AG04450 (cell line): ENCODE measurements at regions not wholly inside any gene's neighbourhood (a gene's known extent, or its start where the extent isn't known, plus 50 kb on each side); places are given as distances from the start of the nearest gene placed in this dataset.

ENCODE experiments used
- CTCF ChIA-PET: fragments of 300-600, 350-600 bp; formaldehyde crosslinking; extraction: SDS; loops from one replicate; lab custom pipeline; 2022; ENCODE audit warnings: antibody characterized with exemption, inconsistent platforms; lab: Charles Lee
- POLR2A ChIA-PET: fragments of 350-600 bp; formaldehyde crosslinking; extraction: SDS; loops from one replicate; lab custom pipeline; 2021; ENCODE audit warnings: antibody characterized with exemption, inconsistent platforms; lab: Yijun Ruan, JAX
- DNase-seq: peaks from one replicate; pipeline ENCODE4 v3.0.0-alpha.2; 2011; ENCODE audit warnings: low read depth, low spot score
- H3K27ac ChIP-seq: one replicate; pipeline ENCODE4 v1.5.1; 2012; ENCODE audit warnings: low read depth, low read length, control low read depth
- H3K27me3 ChIP-seq: one replicate; pipeline ENCODE4 v1.6.0; 2012; ENCODE audit warnings: low read length; ENCODE audit not compliant: control insufficient read depth, insufficient read depth
- H3K4me3 ChIP-seq: 2 replicates; pipeline ENCODE4 v1.5.1; 2011; ENCODE audit warnings: mild to moderate bottlenecking, low read depth, low read length, control low read depth
- H3K9me3 ChIP-seq: 2 replicates; pipeline ENCODE4 v1.5.1; 2012; ENCODE audit warnings: low read length; ENCODE audit not compliant: control insufficient read depth, insufficient read depth
- TF ChIP-seq, protein P1 (sequence below): IDR thresholded peaks from 2 replicates; pipeline ENCODE4 v1.5.1; 2011; ENCODE audit warnings: low read depth, low read length, control low read depth, inconsistent platforms

DNA sequence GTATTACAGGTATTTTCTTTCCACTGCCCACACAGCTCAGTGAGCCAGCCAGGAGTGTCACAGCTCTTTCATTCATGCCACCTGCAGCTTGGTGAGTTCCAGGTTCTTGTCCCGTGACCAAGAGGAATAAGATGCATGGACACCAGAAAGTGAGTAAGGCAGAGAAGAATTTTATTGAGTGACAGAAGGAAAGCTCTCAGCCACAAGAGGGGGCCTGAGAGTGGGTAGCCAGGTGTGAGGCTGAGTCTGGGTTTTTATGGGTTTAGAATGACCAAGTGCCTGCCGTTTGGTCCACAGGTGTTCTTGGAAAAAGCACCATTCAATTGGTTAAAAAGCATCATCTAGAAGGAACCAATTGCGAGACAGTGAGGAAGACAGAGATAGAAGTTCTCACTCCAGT, 1097.1 kb upstream of the SLC39A10 start:
- Histone ChIP-seq H3K4me3 (no peak overlapping the region), H3K9me3 (peaks cover 6% of the 10 kb centered on the region), H3K27me3 (no peaks in the 10 kb centered on the region), H3K27ac (no peak overlapping the region)
- ChIA-PET CTCF (no interaction called here), POLR2A (no interaction called here)
- TF ChIP-seq, protein P1, sequence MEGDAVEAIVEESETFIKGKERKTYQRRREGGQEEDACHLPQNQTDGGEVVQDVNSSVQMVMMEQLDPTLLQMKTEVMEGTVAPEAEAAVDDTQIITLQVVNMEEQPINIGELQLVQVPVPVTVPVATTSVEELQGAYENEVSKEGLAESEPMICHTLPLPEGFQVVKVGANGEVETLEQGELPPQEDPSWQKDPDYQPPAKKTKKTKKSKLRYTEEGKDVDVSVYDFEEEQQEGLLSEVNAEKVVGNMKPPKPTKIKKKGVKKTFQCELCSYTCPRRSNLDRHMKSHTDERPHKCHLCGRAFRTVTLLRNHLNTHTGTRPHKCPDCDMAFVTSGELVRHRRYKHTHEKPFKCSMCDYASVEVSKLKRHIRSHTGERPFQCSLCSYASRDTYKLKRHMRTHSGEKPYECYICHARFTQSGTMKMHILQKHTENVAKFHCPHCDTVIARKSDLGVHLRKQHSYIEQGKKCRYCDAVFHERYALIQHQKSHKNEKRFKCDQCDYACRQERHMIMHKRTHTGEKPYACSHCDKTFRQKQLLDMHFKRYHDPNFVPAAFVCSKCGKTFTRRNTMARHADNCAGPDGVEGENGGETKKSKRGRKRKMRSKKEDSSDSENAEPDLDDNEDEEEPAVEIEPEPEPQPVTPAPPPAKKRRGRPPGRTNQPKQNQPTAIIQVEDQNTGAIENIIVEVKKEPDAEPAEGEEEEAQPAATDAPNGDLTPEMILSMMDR, result no peak
- no peak for DNase-seq

DNA sequence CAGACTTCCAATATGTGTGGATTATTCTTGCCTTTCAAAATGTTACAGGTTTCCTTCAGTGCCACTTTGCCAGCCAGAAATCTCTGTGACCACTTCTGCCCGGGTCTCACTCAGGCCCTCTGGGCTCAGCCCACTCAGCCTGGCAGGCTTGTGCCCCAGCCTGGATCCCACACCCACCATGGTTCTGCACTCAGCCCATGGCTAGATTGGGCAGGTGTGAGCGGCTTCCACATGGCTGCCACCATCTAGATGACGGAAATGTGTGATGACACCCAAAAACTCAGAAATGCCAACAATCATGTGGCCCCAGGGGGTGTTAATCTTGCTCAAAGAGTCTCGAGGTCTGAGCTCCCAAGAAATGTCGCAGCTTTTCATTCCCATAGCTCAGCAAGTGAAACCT, 1097.5 kb upstream of the SLC39A10 start:
- ChIA-PET CTCF (no interaction called here), POLR2A (no interaction called here)
- no peak for DNase-seq

DNA sequence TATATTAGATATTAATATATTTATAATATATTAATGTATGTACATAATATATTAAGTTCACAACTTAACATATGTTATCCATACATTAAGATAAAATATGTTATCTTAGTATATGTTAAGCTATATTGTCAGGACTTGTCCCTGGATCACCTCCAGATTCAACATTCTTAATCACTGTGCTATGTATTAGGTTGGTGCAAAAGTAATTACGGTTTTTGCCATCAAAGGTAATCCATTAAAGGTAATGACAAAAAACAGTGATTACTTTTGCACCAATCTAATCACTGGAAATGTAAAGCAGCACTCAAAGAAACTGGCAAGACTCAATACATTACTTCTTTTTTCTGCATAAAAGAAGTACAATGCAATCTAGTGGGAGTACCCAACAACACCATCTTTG, 1099.0 kb upstream of the SLC39A10 start:
- H3K9me3 ChIP-seq, result peaks cover 6% of the 10 kb centered on the region
- CTCF ChIA-PET, result no interaction called here
- TF ChIP-seq, protein P1, result no peak
- no peak overlapping the region for H3K27ac ChIP-seq
- DNase-seq, result no peak
- POLR2A ChIA-PET, result no interaction called here
- no peak overlapping the region for H3K4me3 ChIP-seq
- H3K27me3 ChIP-seq, result no peaks in the 10 kb centered on the region

More for the DNA sequence above, 1097.5 kb upstream of the SLC39A10 start:
- Histone ChIP-seq H3K27me3 (no peaks in the 10 kb centered on the region), H3K9me3 (peaks cover 6% of the 10 kb centered on the region), H3K4me3 (no peak overlapping the region), H3K27ac (no peak overlapping the region)
- TF ChIP-seq, protein P1, result no peak

DNA sequence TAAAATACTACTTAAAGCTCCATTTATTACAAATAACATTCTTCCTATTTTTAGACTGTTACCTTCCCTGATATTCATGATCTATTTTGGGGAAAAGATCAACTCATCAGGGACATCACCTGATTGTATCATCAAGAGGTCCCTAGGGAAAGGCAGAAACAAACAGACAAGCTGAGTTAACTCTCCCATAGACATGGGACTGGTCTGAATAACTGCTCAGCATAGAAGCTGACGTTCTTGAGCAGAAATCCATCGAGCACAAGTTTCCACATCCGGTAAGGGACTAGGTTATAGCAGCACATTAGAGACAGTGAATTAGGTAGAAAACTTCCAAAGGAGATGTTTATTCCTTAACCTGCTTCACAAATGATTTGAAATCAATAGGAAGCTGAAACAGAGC, 1100.4 kb upstream of the SLC39A10 start:
- TF ChIP-seq, protein P1, result no peak
- H3K4me3 ChIP-seq, result no peak overlapping the region
- CTCF ChIA-PET, result no interaction called here
- H3K27me3 ChIP-seq, result no peaks in the 10 kb centered on the region
- H3K27ac ChIP-seq, result no peak overlapping the region
- DNase-seq, result no peak
- POLR2A ChIA-PET, result no interaction called here
- H3K9me3 ChIP-seq, result peaks cover 6% of the 10 kb centered on the region

DNA sequence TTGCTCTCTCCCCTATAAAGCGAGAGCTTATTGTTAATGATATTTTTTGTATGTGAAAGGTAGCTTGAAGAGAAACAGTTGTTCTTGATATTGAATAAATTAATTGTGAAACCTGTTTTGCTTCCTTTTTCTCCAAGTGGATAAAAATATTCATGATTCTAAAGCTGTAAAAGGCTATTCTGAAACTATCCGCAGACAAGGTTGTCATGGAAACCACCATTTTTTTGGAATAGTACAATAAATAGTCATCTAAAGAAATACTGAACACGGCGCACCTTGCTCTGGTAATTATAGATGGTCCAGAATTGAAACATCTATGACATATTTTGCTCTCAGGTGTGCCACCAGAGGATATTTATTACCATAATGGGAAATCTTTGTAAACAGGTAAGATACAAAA, 1103.0 kb upstream of the SLC39A10 start:
- POLR2A ChIA-PET, result no interaction called here
- Histone ChIP-seq H3K9me3 (peaks cover under 1% of the 10 kb centered on the region; the same call in 1 of the 2 replicates), H3K4me3 (no peak overlapping the region), H3K27ac (no peak overlapping the region), H3K27me3 (no peaks in the 10 kb centered on the region)
- TF ChIP-seq, protein P1, result no peak
- CTCF ChIA-PET, result no interaction called here
- no peak for DNase-seq
